Activated CD8-positive, alpha-beta memory T cell treated with anti-CD3 and anti-CD28 coated beads, Interleukin-2, amount 50 U/mL, for 24 hours (primary cell): ENCODE measurements at regions not wholly inside any gene's neighbourhood (a gene's known extent, or its start where the extent isn't known, plus 50 kb on each side); places are given as distances from the start of the nearest gene placed in this dataset.
"Not testable (repeated sequence)": the region's sequence is repeated elsewhere in the genome, so short reads cannot be mapped to it uniquely, and the experiment has no call there.

Source experiments
- DNase-seq: peaks from one replicate; pipeline ENCODE4 v3.0.0-alpha.2; 2020; ENCODE audit errors: extremely low read depth

DNA sequence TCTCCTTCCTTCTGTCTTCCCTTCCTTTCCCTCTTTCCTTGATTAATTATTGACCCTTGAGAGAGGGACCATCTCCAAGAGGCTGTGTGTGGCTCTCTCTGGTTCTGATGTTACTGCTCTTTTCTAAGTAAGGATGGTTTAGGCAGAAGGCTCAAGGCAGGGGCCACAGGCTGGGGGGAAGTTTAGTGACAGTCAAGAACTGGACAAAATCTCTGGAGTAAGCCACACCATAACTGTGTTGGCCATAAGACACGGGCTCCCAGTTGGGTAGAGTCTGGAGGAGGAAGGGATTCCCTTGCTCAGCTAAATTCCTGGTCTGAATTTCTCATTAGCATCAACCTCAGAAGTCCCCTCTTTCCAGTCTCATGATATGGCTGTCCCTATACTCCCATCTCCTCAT lies 74.7 kb downstream of the BUD13 start:
- no peak for DNase-seq

DNA sequence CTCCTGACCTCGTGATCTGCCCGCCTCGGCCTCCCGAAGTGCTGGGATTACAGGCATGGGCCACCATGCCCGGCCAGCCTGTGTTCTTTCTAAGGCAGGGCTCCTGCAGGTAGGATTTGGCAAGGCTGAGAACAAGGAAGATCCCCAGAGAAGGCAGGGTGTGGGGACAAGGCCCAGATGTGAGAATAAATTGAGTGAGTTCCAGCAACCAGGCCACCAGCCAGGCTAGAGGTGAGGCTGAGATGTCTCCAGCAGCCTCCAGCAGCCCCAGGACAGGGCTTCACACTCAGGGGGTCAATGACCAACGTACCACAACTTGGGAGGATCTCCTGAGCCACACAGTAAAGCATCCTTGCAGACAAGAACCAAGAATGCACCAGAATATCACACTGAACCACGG lies 75.1 kb downstream of the BUD13 start:
- DNase-seq, result no peak

DNA sequence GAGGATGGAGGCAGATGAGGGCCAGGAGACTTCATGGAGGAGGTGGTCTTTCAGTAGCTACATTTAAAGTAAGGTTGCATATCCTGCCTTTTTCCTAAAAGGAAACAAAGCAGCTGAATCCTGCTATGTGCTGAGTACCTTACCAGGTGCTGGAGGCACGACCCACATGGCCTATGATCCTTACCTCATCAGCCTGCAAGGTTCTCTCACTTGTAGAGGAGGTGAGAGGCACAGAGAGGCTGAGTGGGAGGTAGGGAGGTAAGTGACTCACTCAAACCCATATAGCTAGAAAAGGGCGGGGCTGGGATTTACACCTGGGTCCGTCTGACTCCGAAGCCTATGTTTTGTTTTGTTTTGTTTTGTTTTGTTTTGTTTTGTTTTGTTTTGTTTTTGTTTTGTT lies 75.8 kb downstream of the BUD13 start:
- no peak for DNase-seq

DNA sequence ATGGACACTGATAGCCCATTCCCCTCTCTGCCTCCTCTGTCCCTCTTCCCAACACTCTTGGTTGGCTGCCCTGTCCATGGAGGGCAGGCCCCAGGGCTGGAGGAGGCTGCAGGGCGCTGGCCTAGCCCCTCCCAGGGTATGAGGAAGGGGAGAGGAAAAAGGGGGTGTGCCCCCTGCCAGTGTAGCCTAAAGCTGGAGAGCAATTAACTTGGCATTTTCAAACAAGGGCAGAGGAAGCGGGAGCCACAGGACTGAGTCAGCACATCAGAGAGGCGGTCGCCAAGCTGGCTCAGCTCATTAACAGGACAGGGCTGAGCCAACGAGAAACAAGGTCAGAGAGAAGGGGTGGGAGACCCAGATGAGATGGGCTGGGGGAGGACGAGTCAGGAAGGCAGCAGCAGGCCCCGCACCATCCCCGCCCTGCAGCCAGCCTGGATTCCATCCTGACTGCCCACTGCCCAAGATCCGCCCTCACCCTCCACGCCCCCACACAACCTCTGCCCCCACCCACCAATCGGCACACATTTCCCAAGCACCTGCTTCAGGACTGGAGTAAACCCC lies 76.3 kb downstream of the BUD13 start:
- no peak for DNase-seq

DNA sequence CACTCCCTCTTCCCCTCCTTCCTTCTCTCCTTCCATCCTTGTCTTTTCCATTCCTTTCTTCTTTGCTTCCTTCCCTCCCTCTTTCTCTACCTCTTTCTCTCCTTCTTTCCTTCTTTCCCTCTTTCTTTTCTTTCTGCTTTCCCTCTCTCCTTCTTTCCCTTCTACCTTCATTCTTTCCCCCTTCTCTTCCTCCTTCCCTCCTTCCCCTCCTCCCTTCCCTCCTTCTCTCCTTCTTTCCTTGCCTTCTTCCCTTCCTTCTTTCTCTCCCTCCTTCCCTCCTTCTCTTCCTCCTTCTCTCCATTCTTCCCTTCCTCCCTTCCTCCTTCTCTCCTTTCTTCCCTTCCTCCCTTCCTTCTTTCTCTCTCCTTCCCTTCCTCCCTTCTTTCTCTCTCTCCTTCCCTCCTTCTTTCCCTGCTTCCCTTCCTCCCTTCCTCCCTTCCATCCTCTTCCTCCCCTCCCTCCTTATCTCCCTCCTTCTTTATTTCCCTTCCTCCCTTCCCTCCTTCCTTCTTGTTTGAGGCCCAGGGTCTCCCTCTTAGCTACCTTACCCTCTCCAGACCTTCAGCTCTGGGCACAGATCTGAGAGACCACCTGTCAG lies 77.0 kb downstream of the BUD13 start:
- DNase-seq, result no peak

DNA sequence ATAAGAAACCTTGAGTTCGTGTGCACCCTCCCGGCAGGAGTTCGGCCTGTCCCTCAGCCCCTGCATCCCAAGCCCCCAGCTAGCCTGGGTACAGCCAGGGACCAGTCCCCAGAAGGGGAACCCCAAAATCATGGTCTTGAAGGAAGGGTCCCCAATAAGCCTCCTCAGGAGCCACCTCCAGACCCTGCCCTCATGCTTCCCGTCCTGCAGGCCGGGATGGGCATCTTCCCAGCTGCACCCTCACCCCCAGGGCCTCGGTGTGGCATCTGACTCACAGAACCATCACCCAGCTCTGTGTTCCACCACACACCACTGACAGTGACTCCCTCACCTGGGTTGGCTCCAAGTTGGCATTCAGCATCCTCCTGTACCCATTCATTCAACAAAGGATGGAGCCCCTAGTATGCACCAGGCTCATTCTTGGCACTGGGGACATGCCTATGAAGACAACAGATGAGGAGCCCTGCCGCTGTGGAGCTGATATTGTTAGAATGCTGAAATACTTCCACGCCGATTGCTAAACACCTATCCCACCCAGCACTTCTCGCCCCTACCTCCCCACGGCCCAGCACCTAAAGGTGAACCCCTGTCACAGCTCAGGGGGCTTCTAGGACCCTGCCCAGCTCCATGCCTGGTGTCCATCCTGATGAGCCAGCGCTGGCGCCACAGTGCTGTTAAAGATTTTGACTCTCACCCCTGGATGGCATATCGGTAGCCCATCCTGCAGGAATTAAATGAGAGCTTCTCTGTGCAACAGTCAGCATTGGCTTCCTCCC lies 77.8 kb downstream of the BUD13 start:
- DNase-seq, result no peak

DNA sequence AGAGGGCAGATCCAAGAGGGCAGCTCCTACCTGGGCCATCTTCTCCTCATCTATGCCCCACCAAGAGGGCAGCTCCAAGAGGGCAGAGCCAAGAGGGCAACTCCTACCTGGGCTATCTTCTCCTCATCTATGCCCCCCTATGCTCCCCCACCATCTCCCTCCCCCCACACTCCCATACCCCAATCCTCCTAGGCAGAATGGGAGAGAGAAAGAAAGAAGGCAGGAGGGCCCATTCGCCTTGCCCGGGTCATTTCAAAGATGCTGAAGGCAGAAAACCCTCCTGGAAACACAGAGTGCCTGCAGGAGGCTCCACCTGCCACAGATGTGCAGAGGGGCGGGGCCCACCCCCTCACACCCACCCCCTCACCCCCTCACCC lies 78.5 kb downstream of the BUD13 start:
- no peak for DNase-seq

DNA sequence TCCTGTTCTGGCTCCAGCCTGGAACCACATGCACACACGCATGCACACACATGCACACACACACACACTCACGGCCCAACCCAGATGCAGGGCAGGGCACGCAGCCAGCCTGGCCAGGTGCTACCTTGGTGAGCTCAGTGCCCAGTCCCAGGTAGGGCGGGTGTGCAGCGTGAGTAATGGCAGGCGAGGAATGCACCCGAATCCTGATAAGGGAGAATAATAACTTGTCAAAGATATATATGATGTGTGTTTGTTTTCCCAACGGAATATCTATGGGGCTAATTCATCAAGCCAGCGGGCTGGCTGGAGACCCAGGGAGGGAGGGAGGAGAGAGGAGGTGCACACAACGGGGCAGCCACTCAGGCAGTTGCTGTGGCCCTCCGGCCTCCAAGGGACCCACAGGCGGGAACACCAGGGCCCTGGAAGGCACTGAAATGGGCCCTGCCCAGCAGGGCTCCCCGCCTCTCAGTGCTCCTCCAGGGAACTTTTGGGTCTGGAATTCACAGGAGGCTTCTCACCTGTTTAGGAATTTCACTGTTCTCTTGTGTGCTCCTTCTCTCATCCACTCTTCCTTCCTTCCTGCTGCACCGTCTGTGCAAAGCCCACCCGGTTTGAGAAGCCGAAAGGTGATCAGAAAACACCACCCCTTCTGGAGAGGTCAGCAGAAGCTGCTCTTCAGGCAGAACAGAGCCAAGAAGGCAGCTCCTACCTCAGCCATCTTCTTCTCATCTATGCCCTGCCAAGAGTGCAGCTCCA lies 79.0 kb downstream of the BUD13 start:
- DNase-seq, result no peak

DNA sequence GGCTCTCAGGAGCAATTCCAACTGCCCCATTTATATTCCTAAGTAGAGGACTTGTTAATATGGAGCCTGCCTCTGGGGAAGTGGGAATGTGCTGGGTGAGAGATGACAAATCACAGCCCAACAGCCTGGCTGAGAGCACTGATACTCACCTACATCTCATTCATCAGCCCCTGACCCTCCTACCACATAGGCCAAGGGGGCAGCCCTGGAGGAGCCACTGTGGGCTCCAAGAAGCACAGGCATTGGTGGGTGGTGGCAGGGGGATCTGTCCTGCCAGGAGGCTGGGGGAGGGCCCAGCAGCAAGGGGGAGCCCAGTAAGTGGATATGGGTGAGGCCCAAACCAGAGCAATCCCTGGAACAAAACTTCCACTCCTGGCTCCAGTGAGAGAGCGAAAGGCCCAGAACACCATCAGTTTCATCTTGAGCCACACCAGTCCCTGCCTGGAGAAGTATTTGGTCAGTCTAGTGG lies 79.7 kb downstream of the BUD13 start:
- DNase-seq, result no peak

DNA sequence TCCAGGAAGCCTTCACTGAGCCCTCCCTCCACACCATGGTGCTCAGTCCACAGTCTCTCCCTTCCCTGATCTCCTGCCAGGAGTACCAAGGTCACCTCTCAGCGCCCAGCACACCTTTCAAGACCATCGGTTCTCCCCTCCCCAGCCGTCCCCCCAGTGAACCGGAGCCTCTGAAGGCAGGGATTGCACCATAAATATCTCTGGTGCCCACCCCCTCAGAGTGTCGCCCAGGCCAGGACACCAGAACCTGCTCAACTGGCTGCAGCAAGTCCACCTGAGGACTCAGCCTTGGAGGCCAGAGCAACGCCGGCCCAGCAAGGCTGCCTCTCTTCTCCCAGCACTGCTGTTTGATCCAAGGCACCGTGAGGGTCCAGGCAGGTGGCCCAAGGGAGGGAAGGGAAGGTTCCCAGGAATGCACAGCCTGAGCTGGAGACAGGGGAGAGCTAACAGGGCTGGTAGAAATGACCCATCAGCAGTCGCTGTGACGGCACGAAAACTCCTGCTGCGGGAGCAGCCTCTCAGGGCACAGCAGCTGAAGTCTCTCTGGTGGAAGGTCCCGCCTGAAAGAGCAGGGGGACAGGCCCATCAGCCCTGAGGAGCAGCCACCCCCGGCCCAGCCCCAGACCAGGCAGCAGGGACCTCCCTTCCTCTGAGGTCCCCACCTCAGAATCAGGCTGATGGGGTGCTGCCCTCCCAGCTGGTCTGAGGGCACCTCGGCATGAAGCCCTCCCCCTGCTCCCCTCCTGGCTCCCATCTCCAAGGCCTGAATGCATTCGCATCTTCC lies 80.3 kb downstream of the BUD13 start:
- no peak for DNase-seq

DNA sequence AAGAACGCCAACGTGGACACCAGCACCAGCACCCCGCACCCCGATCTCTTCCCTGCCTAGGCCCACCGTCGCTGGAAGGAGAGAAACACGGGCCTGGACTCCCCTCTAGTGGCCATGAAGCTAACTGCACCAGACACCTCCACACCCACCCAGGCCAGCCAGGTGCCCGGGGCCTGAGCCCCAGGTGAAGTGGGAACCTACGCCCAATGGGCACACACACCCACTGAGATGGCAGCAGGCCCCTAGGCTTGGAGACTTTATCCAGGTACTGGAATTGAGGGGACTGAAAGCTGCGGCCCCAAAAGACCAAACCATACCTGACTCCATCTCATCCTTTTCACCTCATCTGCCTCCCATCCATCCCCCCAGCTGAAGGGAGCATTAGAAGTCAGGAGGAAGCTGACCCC lies 81.0 kb downstream of the BUD13 start:
- peak; percentile 14 for DNase-seq

DNA sequence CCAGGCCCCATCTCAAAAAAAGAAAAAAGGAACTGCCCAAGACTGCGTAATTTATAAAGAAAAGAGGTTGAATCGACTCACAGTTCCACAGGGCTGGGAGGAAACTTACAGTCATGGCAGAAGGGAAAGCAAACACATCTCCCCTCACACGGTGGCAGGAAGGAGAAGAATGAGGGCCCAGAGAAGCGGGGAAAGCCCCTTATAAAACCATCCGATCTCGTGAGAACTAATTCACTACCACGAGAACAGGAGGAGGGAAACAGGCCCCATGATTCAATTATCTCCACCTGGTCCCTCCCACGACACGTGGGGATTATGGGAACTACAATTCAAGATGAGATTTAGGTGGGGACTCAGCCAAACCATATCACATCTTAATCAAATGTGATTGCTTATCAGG lies 82.2 kb downstream of the BUD13 start:
- DNase-seq, result no peak

DNA sequence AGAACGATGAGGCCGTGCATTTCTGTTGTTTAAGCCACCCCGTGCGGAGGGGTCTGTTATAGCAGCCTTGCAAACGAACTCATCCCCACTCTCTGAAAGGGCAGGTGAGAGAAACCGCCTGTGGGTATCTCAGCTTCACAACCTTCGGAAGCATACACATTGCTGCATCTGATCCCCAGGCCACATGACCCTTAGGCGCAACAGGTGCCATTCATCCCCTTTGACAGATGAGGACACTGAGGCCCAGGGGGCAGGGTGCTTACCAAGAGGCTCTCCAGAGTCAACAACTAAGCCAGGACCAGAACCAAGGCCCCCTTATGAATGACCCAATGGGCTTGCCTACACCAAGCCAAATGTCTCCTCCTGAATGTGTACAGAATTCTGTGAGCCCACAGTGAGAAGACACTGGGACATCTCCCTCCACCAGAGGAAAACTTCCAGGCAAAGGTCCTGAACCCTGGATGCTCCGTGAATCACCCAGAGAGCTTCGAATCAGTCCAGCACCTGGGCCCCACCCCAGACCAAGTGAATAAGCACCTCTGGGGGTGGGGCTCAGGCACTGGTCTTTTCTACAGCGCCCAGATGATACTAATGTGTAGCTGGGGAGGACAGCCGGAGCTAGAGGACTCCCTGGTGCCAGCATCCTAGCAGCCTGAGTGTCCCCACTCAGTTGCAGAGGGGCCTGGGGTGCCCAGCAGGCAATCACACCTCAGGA lies 83.2 kb downstream of the BUD13 start:
- DNase-seq, result no peak

DNA sequence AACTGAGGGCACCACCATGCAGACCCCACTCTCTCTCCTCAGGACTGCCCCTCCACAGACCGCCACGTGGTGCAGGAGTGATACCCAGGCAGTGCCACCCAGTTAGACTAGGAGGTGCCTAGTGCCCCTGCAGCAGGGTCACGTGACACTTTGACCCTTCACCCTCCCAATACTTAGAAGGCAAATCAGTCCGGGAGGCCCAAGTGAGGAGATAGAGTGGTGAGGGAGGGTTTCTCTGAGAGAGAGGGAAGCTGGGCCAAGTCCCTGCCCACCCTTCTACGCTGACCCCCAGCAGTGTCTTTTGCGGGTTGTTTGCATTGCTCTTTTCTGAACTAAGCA lies 84.6 kb downstream of the BUD13 start:
- no peak for DNase-seq

DNA sequence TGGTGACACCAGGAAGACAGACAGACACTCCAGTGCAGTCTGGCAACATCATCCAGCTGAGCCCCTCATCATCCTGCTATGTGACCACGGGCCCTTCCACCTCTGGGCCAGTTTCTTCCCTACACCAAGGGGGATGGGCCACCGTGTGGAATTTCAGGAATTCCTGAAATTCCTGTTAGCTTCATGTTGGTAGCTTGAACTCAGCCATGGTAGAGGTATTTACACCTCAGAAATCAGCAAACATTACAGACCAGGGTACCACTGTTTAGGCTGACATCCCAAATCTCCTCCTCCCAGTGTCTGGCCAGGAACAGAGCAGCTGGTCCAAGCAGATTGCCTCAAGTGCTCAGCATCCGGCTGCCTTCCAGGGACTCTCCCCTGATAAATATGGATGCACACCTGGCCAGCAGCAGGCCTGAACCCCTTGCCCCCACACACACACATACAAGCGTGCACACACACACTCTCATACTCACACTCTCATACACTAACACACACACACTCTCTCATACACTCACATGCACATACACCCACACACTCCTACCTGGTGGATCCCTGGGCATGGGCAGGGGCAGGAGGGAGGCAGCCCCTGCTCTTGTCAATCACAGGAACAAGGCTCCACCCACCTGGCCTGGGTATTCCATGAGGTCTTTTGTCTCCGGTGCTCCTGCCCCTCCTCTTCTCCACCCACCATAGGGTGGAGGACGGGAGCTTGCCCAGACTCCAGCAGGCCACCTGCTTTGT lies 85.2 kb downstream of the BUD13 start:
- no peak for DNase-seq

DNA sequence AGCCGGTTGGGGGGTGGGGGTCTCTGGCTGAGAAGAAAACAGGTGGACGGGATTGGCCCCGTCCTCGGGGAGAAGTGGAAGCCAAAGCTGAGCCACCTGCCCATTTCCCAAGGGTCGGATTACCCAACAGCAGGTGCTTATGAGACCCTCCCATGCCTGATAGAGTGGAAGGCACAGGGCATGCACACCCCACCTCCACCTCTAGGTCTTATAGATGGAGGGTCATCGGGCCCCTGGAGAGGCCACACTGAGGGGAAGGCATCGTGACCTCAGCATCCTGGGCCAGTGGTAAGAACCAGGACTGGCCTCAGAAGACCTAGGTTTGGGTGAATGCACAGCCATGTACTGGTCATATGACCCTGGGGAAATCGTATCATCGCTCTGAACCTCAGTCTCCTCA lies 85.9 kb downstream of the BUD13 start:
- no peak for DNase-seq

DNA sequence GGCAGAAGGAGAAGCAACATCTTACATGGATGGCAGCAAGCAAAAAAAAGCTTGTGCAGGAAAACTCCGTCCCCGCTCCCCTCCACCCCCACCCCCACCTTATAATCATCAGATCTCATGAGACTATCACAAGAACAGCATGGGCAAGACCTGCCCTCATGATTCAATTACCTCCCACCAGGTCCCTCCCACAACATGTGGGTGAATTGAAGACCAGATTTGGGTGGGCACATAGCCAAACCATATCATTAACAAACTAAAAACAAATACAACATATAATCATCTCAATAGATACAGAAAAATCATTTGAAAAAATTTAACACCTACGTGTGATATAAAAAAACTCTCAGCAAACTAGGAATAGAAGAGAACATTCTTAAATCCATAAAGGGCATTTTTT lies 88.8 kb downstream of the BUD13 start:
- no peak for DNase-seq

DNA sequence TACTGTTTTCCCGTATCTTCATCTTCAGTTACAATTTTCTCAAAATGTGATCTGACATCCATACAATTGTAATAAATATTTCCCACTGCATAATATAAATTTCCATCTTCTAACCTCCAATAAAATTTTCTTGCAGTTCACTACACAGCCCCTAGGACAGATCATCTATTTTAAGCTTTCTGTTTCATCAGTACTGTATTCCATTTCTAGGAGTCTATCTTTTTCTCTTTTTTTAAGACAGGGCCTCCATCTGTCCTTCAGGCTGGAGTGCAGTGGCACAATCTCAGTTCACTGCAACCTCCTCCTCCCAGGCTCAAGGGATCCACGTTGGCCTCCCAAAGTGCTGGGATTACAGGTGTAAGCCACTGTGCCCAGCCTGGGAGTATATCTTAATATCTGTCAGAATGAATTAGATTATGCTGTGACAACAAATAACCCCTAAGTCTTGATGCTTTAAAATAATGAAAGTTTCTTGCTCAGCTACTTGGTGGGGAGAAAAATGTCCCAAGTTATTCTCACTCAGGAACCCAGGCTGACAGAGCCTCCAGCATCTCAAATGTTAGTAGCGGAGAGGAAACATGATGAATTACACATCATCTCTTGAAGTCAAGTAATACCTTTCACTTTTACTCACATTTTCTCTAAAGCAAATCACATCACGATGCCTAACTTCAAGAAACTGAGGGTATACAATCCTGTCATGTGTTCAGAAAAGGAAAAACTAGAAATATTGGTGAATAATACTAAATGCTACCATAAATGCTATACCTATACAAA lies 92.2 kb downstream of the BUD13 start:
- DNase-seq, result no peak

DNA sequence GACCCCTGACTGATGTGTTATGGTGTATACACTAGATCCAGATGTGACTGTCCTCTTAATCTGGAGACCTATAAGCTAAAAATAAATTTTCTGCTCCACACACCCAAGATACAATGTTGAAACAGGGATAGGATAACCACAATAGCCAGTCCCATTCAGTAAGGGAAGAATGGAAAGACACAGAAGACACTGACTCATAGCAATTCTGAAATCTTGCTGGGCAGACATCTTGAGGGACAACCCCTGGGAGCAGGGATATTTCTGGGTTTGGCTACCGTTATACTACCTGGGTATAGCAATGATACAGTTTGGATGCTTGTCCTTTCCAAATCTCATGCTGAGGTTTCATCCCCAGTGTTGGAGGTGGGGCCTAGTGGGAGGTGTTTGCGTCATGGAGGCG lies 93.9 kb downstream of the BUD13 start:
- DNase-seq, result no peak

DNA sequence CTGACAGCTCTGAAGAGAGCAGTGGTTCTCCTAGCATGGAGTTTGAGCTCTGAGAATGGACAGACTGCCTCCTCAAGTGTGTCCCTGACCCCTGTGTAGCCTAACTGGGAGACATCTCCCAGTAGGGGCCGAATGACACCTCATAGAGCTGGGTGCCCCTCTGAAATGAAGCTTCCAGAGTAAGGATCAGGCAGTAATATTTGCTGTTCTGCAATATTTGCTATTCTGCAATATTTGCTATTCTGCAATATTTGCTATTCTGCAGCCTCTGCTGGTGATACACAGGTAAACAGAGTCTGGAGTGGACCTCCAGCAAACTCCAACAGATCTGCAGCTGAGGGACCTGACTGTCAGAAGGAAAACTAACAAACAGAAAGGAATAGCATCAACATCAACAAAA lies 105.5 kb downstream of the BUD13 start:
- DNase-seq, result not testable (repeated sequence)
